Uterus (tissue), 2 donors: ENCODE measurements at regions not wholly inside any gene's neighbourhood (a gene's known extent, or its start where the extent isn't known, plus 50 kb on each side); places are given as distances from the start of the nearest gene placed in this dataset.

ENCODE experiments used
- POLR2A ChIP-seq, 2 donors: fragments of 450-650 bp; IDR thresholded peaks; one replicate each; pipeline ENCODE4 v1.6.1; 2016; ENCODE audit warnings: antibody characterized with exemption in 2 of 2, mild to moderate bottlenecking in 1 of 2, moderate library complexity in 1 of 2
- TF ChIP-seq, protein P1 (sequence below), 4 experiments: fragments of 200-600 bp in 2 of 4; fragments of 450-650 bp in 2 of 4; sonication (generic) in 2 of 4; IDR thresholded peaks; one replicate each; pipeline ENCODE4 v1.5.1; 2016 to 2019; ENCODE audit warnings: antibody characterized with exemption in 4 of 4, mild to moderate bottlenecking in 2 of 4, moderate library complexity in 1 of 4

DNA sequence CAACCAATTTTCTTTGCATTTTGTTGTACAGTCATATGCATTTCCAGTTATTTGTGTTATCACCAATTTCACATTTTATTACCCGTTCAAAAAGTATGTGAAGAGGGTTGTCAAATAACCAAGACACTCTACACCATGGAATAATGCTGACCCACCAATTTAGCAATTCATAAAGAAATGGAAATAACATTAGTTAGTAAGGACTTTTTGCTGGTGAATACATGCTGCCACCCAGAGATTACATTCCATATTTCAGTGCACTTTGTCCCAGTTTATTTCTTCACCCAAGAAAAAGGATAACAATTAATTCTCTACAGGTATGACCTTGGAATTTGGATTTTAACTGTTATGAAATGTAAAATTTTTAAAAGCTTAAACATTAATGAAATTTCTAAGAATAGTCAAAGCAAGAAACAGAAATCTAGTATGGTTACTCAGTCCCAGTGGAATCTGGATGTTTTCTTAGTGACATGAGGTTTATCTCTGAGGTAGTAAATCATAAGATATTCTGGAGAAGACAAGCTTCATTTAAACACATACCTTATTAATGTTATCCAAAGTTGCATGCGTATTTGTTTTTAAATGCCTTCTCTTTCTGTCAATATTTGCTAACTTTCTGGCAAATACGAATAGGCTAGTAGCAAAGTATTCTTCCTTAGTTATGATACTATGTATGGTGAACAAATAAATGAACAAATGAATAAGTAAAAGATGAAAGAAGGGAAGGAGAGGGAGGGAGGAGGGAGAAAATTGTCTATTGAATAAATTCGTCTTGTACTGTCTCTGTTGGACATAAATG is 100.6 kb downstream of the CETN3 start:
- no peak for TF ChIP-seq POLR2A (IDR thresholded peaks at IDR 0.05)
- TF ChIP-seq, protein P1, sequence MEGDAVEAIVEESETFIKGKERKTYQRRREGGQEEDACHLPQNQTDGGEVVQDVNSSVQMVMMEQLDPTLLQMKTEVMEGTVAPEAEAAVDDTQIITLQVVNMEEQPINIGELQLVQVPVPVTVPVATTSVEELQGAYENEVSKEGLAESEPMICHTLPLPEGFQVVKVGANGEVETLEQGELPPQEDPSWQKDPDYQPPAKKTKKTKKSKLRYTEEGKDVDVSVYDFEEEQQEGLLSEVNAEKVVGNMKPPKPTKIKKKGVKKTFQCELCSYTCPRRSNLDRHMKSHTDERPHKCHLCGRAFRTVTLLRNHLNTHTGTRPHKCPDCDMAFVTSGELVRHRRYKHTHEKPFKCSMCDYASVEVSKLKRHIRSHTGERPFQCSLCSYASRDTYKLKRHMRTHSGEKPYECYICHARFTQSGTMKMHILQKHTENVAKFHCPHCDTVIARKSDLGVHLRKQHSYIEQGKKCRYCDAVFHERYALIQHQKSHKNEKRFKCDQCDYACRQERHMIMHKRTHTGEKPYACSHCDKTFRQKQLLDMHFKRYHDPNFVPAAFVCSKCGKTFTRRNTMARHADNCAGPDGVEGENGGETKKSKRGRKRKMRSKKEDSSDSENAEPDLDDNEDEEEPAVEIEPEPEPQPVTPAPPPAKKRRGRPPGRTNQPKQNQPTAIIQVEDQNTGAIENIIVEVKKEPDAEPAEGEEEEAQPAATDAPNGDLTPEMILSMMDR (IDR thresholded peaks at IDR 0.05) = no peak
